ENCODE measurements at regions not wholly inside any gene's neighbourhood (a gene's known extent, or its start where the extent isn't known, plus 50 kb on each side); places are given as distances from the start of the nearest gene placed in this dataset.

- TF ChIP-seq, protein P1, sequence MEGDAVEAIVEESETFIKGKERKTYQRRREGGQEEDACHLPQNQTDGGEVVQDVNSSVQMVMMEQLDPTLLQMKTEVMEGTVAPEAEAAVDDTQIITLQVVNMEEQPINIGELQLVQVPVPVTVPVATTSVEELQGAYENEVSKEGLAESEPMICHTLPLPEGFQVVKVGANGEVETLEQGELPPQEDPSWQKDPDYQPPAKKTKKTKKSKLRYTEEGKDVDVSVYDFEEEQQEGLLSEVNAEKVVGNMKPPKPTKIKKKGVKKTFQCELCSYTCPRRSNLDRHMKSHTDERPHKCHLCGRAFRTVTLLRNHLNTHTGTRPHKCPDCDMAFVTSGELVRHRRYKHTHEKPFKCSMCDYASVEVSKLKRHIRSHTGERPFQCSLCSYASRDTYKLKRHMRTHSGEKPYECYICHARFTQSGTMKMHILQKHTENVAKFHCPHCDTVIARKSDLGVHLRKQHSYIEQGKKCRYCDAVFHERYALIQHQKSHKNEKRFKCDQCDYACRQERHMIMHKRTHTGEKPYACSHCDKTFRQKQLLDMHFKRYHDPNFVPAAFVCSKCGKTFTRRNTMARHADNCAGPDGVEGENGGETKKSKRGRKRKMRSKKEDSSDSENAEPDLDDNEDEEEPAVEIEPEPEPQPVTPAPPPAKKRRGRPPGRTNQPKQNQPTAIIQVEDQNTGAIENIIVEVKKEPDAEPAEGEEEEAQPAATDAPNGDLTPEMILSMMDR (conservative IDR thresholded peaks at IDR 0.05; ENCODE audit: low read depth, low read length) = no peak
- TF ChIP-seq EZH2 (IDR thresholded peaks at IDR 0.05; ENCODE audit: borderline replicate concordance, low read depth, low read length, poor library complexity, severe bottlenecking) = no peak
These were observed 95.2 kb upstream of the ANO1 start for GRCh38 chr11:69982690-69983570.

All from A673 (cell line).